Sigmoid colon (tissue), 6 donors: ENCODE measurements at regions not wholly inside any gene's neighbourhood (a gene's known extent, or its start where the extent isn't known, plus 50 kb on each side); places are given as distances from the start of the nearest gene placed in this dataset.

ENCODE experiments used
- DNase-seq: peaks from one replicate; pipeline ENCODE4 v3.0.0-alpha.2; 2019
- H3K27ac ChIP-seq, 4 donors: fragments of 200-600 bp; sonication (generic); one replicate each; pipeline ENCODE4 v1.5.1; 2016 to 2019; ENCODE audit warnings: mild to moderate bottlenecking in 1 of 4
- H3K27me3 ChIP-seq, 3 donors: fragments of 200-600 bp; sonication (generic); one replicate each; pipeline ENCODE4 v1.5.1; 2019; ENCODE audit warnings: mild to moderate bottlenecking in 1 of 3
- H3K36me3 ChIP-seq, 4 donors: fragments of 200-600 bp; sonication (generic); one replicate each; pipeline ENCODE4 v1.5.1; 2016 to 2019
- H3K4me1 ChIP-seq, 4 donors: fragments of 200-600 bp; sonication (generic); one replicate each; pipeline ENCODE4 v1.5.1; 2017 to 2019
- H3K4me3 ChIP-seq, 4 donors: fragments of 200-600 bp; sonication (generic); one replicate each; pipeline ENCODE4 v1.5.1; 2017 to 2019; ENCODE audit warnings: mild to moderate bottlenecking in 2 of 4, moderate library complexity in 1 of 4
- H3K9me3 ChIP-seq, 4 donors: fragments of 200-600 bp in 3 of 4; sonication (generic) in 3 of 4; one replicate each; pipeline versions ENCODE4 v1.5.1 to v1.6.1; 2013 to 2019
- EP300 ChIP-seq, 4 donors: sonication (generic); formaldehyde crosslinking; IDR thresholded peaks; one replicate each; pipeline ENCODE4 v1.6.1; 2017; ENCODE audit warnings: antibody characterized with exemption in 4 of 4
- POLR2A ChIP-seq, 2 donors: fragments of 450-650 bp; IDR thresholded peaks; one replicate each; pipeline ENCODE4 v1.6.1; 2016; ENCODE audit warnings: antibody characterized with exemption in 2 of 2, mild to moderate bottlenecking in 2 of 2, moderate library complexity in 2 of 2
- POLR2AphosphoS5 ChIP-seq, 4 donors: sonication (generic); formaldehyde crosslinking; IDR thresholded peaks; one replicate each; pipeline ENCODE4 v1.6.1; 2017; ENCODE audit warnings: antibody characterized with exemption in 4 of 4
- WGBS, 2 donors: extraction: QIAGEN DNeasy Blood & Tissue Kit; methylation state at CpG; one replicate each; pipeline ENCODE4 v1.1.7; 2013; 5-methylcytosine and 5-hydroxymethylcytosine counted together
- intact Hi-C: fragments of 100-400 bp; cut with DNase I; formaldehyde crosslinking; loops from one replicate; pipeline ENCODE4 v1.15.1; 2023
- TF ChIP-seq, protein P1 (sequence below), 4 experiments: fragments of 450-650 bp in 3 of 4; fragments of 200-600 bp in 1 of 4; IDR thresholded peaks; one replicate each; pipeline ENCODE4 v1.5.1; 2016 to 2019; ENCODE audit warnings: antibody characterized with exemption in 4 of 4, mild to moderate bottlenecking in 3 of 4, moderate library complexity in 2 of 4
- donor health status: healthy with polysubstance abuse.
- donor health status: healthy.

DNA sequence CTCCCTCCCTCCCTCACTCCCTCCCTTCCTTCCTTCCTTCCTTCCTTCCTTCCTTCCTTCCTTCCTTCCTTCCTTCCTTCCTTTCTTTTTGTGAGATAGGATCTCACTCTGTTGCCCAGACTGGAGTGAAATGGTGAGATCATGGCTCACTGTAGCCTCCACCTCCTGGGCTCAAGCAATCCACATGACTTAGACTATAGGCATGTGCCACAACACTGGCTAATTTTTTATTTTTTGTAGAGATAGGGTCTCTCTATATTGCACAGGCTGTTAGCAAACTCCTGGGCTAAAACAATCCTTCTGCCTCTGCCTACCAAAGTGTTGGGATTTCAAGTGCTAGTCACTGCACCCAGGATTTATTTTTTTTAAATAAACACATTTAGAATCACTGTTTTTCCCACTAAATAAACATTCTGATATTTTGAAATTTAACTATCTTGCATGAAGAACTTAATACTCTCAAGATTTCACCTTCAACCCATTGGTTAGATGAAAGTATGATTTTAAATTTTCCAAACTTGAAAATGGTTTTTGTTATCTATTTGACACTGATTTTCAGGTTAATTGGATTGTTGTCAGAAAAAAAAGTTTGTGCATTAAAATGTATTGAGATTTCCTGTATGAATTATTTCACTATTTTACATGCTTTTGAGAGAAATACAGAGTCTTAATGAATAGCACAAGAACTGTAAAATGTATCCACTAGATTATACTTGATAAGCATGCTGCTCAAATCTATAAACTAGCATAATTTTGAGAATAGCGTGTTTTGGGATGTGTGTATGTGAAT is 745.1 kb downstream of the TSN start:
- Histone ChIP-seq H3K36me3 (no peaks in the 10 kb centered on the region), H3K4me3 (no peak overlapping the region), H3K27ac (no peak overlapping the region), H3K4me1 (no peaks in the 10 kb centered on the region), H3K9me3 (no peaks in the 10 kb centered on the region), H3K27me3 (no peaks in the 10 kb centered on the region)
- WGBS, 2 donors: 87 to 92% methylated on average over 1 of the region's 1 CpG
- TF ChIP-seq POLR2A (IDR thresholded peaks at IDR 0.05) (no peak), POLR2AphosphoS5 (IDR thresholded peaks at IDR 0.05) (no peak), EP300 (IDR thresholded peaks at IDR 0.05) (no peak)
- TF ChIP-seq, protein P1, sequence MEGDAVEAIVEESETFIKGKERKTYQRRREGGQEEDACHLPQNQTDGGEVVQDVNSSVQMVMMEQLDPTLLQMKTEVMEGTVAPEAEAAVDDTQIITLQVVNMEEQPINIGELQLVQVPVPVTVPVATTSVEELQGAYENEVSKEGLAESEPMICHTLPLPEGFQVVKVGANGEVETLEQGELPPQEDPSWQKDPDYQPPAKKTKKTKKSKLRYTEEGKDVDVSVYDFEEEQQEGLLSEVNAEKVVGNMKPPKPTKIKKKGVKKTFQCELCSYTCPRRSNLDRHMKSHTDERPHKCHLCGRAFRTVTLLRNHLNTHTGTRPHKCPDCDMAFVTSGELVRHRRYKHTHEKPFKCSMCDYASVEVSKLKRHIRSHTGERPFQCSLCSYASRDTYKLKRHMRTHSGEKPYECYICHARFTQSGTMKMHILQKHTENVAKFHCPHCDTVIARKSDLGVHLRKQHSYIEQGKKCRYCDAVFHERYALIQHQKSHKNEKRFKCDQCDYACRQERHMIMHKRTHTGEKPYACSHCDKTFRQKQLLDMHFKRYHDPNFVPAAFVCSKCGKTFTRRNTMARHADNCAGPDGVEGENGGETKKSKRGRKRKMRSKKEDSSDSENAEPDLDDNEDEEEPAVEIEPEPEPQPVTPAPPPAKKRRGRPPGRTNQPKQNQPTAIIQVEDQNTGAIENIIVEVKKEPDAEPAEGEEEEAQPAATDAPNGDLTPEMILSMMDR (IDR thresholded peaks at IDR 0.05): no peak
- intact Hi-C loops: no loop called here
- DNase-seq: no peak

DNA sequence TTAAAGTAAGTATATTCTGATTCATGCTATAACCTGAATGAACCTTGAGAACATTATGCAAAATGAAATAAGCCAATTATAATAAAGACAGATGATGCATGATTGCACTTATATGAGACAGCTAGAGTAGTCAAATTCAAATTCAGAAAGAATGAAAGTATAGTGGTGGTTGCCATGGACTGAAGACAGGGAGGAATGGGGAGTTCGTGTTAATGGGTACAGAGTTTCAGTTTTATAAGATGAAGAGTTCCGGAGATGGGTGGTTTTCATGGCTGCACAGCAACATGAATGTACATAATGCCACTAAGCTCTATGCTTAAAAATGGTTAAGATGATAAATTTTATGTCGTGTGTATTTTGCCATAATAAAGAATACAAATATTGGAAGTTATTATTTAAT is 751.2 kb downstream of the TSN start:
- DNase-seq: no peak
- H3K4me3 ChIP-seq: no peak overlapping the region
- H3K36me3 ChIP-seq: no peaks in the 10 kb centered on the region
- no peak overlapping the region for H3K27ac ChIP-seq
- H3K9me3 ChIP-seq: no peaks in the 10 kb centered on the region
- H3K27me3 ChIP-seq: no peaks in the 10 kb centered on the region
- peaks cover 0 to 7% (median 6%) of the 10 kb centered on the region in 4 donors for H3K4me1 ChIP-seq
- WGBS, 2 donors: 85 to 89% methylated on average over 3 of the region's 3 CpGs
- intact Hi-C loops: no loop called here
- TF ChIP-seq EP300 (IDR thresholded peaks at IDR 0.05) (no peak), POLR2A (IDR thresholded peaks at IDR 0.05) (no peak), POLR2AphosphoS5 (IDR thresholded peaks at IDR 0.05) (no peak)
- TF ChIP-seq, protein P1 (IDR thresholded peaks at IDR 0.05): no peak

DNA sequence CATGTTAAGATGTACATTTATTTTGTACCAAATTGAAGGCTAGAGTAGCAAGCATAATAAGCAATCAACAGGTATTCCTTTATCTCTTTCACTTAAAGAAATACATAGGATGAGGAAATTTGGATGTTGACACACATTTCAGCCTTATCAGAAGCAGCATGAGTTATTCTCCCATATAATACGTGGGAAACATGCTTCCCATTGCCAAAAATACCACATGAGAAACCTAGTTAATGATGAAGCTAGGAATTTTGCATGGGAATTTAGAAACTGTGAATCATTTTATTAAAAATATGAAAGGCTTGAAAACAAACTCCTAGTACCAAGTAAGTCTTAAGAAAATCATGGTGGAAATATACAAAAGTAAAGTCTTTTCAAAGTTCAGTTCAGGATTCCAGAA is 751.8 kb downstream of the TSN start:
- TF ChIP-seq EP300 (IDR thresholded peaks at IDR 0.05) (no peak), POLR2A (IDR thresholded peaks at IDR 0.05) (no peak)
- H3K4me3 ChIP-seq: no peak overlapping the region
- H3K36me3 ChIP-seq: no peaks in the 10 kb centered on the region
- H3K4me1 ChIP-seq: peaks cover 0 to 13% (median 12%) of the 10 kb centered on the region in 4 donors
- no peak for DNase-seq
- intact Hi-C loops: no loop called here
- H3K9me3 ChIP-seq: no peaks in the 10 kb centered on the region
- WGBS, 2 donors: 20 to 43% methylated on average over 1 of the region's 1 CpG
- no peaks in the 10 kb centered on the region for H3K27me3 ChIP-seq
- H3K27ac ChIP-seq: no peak overlapping the region

DNA sequence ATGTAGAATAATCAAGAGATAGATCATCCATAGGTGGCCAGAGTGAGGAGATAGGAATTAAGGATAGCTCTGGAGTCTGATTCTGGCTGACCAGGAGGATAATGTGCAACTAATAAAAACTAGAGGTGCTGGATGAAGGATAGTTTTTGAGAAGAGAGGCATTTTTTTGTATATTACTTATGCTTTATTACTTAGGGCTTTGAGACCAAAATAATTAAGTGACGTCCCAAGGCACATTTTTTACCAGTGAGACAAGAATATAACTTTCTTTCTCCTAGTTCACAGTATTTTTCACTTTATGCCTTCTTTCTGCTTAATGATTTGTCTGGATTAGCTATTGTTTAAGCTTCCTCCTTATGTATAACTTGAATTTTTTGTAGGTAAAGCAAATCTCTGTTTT is 756.6 kb downstream of the TSN start:
- 84 to 90% methylated on average over 1 of the region's 1 CpG for WGBS, 2 donors
- intact Hi-C loops: no loop called here
- peaks cover 0 to 18% (median 12%) of the 10 kb centered on the region in 4 donors for H3K4me1 ChIP-seq
- no peaks in the 10 kb centered on the region for H3K27me3 ChIP-seq
- no peak overlapping the region for H3K4me3 ChIP-seq
- no peak overlapping the region for H3K27ac ChIP-seq
- H3K9me3 ChIP-seq: no peaks in the 10 kb centered on the region
- no peak for TF ChIP-seq POLR2AphosphoS5 (IDR thresholded peaks at IDR 0.05)
- DNase-seq: no peak
- no peaks in the 10 kb centered on the region for H3K36me3 ChIP-seq

DNA sequence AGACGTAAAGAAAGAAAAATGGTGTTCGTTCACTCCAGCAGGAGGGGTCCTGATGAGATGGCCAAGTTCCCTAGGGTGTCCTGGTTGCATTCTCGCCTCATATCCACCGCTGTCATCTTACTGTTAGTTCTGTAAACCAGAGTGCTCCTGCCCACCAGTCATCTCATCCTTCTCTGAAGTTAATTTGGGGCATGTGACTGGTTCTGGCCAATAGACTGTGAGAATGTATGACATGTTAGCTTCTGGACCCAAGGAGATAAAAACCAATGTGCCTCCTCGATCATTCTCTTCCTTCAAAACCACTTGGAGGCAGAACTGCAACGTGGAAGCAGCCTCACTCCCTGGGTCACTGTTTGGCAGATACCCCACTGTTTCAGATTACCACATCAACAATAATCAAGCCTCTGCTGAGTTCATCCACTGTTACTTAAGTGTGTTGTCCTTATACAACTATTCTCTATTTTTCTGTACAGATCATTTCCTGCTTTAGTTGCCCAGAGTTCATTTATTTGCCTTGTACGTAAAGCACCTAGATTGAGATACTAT is 759.1 kb downstream of the TSN start:
- Histone ChIP-seq H3K9me3 (no peaks in the 10 kb centered on the region), H3K4me3 (no peak overlapping the region), H3K27ac (no peak overlapping the region), H3K36me3 (no peaks in the 10 kb centered on the region), H3K4me1 (peaks cover 0 to 18% (median 12%) of the 10 kb centered on the region in 4 donors), H3K27me3 (no peaks in the 10 kb centered on the region)
- WGBS, 2 donors: 82 to 85% methylated on average over 7 of the region's 7 CpGs
- intact Hi-C loops: no loop called here
- no peak for DNase-seq
- TF ChIP-seq EP300 (IDR thresholded peaks at IDR 0.05): no peak
- no peak for TF ChIP-seq POLR2AphosphoS5 (IDR thresholded peaks at IDR 0.05)
- TF ChIP-seq POLR2A (IDR thresholded peaks at IDR 0.05): no peak
- TF ChIP-seq, protein P1 (IDR thresholded peaks at IDR 0.05): no peak
